Stomach (tissue), 4 donors: ENCODE measurements at regions not wholly inside any gene's neighbourhood (a gene's known extent, or its start where the extent isn't known, plus 50 kb on each side); places are given as distances from the start of the nearest gene placed in this dataset.
"Not testable (repeated sequence)": the region's sequence is repeated elsewhere in the genome, so short reads cannot be mapped to it uniquely, and the experiment has no call there.

Experiments
- EP300 ChIP-seq: sonication (generic); formaldehyde crosslinking; IDR thresholded peaks from one replicate; pipeline ENCODE4 v1.6.1; 2017; ENCODE audit warnings: antibody characterized with exemption
- POLR2A ChIP-seq, 4 donors: fragments of 450-650 bp; IDR thresholded peaks; one replicate each; pipeline ENCODE4 v1.6.1; 2016; ENCODE audit warnings: antibody characterized with exemption in 4 of 4, control low read depth in 2 of 4, mild to moderate bottlenecking in 1 of 4, moderate library complexity in 1 of 4
- POLR2AphosphoS5 ChIP-seq, 3 donors: sonication (generic); formaldehyde crosslinking; IDR thresholded peaks; one replicate each; pipeline ENCODE4 v1.6.1; 2016; ENCODE audit warnings: antibody characterized with exemption in 3 of 3
- TF ChIP-seq, protein P1 (sequence below), 7 experiments: fragments of 450-650 bp in 4 of 7; fragments of 200-600 bp in 3 of 7; sonication (generic) in 3 of 7; IDR thresholded peaks; one replicate each; pipeline ENCODE4 v1.5.1; 2016 to 2019; ENCODE audit warnings: antibody characterized with exemption in 7 of 7, control low read depth in 2 of 7, mild to moderate bottlenecking in 1 of 7

DNA sequence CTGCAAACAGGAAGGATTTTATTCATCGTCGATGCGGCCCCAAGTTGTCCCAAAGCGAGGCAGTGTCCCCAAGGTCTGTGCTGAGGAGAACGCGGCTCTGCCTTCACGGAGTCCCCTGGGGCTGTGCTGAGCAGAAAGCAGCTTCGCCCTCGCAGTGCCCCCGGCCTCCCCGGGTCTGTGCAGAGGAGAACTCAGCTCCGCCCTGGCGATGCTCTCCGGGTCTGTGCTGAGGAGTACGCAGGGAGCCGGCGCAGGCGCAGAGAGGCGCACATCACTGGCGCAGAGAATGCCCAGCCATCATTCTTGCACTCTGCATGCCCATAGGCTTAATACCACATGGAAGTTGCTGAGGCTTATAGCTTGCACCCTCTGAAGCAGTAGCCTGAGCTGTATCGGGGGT lies 285.7 kb downstream of the CCDC74A start:
- TF ChIP-seq, protein P1, sequence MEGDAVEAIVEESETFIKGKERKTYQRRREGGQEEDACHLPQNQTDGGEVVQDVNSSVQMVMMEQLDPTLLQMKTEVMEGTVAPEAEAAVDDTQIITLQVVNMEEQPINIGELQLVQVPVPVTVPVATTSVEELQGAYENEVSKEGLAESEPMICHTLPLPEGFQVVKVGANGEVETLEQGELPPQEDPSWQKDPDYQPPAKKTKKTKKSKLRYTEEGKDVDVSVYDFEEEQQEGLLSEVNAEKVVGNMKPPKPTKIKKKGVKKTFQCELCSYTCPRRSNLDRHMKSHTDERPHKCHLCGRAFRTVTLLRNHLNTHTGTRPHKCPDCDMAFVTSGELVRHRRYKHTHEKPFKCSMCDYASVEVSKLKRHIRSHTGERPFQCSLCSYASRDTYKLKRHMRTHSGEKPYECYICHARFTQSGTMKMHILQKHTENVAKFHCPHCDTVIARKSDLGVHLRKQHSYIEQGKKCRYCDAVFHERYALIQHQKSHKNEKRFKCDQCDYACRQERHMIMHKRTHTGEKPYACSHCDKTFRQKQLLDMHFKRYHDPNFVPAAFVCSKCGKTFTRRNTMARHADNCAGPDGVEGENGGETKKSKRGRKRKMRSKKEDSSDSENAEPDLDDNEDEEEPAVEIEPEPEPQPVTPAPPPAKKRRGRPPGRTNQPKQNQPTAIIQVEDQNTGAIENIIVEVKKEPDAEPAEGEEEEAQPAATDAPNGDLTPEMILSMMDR (IDR thresholded peaks at IDR 0.05), result not testable (repeated sequence)
- TF ChIP-seq POLR2A (IDR thresholded peaks at IDR 0.05); POLR2AphosphoS5 (IDR thresholded peaks at IDR 0.05); EP300: not testable (repeated sequence)
